ENCODE measurements at regions not wholly inside any gene's neighbourhood (a gene's known extent, or its start where the extent isn't known, plus 50 kb on each side); places are given as distances from the start of the nearest gene placed in this dataset.

DNA sequence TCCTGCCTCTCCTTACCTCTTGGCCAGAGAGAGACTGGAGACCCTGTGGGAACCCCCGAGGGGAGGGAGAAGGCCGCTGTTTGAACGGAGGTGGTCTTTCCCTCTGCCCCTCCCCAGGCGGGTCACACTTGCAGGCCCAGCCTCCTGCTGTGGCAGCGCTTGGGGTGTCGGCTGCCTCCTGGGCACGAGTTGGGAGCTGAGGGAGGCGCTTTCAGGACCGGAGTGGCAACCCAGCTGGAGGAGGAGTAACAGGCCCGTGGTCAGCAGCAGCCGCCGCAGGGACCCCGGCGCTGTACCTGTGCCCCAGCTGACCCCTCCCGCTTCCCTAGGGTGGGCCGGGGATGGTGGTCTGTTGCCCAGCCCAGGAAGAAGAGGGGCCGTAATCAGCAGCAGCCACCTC is 278.3 kb downstream of the SEC14L1 start:
- DNase-seq (no peak), ATAC-seq (no peak)

DNA sequence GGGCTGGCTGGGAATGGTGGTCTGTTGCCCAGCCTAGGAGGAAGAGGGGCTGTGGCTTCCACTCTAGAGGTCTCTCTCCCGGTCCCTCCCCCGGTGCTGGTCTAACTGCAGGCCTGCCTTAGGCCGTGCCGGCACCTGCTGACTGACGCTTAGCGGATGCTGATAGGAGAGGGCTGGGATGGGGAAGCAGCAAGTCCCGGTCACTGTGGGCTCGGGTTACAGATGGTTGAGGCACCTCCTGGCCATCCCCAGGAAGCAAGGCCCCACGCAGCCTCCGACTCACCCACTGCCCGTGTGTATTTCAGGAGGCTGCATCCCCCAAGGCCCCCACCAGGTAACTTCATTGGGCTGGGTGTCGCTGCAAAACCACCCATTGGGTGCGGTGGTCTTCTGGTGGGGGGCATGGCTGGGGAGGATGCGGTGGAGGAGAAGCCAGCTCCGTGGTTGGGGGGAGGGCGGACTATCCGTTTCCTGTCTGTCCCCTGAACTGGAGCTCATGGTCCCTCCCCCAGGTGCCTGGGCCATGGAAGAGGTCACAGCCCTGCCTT is 278.9 kb downstream of the SEC14L1 start:
- DNase-seq (peak; percentile 25), ATAC-seq (no peak)

DNA sequence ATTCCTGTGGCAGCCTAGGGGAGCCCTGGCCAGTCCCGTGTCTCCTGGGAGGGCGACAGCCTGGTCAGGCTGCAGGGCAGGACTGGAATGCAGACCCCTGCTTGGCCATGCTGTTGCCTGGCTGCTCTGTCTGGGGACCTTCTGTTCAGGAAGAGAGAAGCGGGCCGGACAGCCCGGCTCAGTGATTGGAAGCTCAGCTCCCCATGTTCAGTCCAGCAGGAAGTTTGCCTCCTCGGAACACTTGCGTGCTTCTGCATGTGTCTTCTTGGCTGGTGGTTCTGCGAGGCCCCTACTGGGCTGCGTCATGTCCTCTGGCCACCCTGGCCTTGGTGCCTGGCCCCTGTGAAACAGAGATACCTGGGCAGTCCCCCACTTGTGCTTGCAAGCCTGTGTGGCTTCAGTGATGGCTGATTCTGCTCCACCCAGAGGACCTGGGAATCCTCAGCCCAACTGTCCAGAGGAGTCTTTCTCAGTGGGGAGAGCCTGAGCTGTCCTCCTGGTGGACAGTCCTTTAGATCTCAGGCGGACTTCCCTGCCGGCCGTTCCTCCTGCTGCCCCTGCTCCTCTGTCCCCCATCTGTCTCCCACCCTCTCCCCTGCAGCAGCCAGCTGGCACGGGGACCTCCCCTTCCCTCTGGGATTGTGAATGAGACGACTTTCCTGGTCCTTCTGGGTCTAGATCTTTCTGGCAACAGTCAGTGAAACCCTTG is 279.5 kb downstream of the SEC14L1 start:
- ATAC-seq (no peak), DNase-seq (no peak)

DNA sequence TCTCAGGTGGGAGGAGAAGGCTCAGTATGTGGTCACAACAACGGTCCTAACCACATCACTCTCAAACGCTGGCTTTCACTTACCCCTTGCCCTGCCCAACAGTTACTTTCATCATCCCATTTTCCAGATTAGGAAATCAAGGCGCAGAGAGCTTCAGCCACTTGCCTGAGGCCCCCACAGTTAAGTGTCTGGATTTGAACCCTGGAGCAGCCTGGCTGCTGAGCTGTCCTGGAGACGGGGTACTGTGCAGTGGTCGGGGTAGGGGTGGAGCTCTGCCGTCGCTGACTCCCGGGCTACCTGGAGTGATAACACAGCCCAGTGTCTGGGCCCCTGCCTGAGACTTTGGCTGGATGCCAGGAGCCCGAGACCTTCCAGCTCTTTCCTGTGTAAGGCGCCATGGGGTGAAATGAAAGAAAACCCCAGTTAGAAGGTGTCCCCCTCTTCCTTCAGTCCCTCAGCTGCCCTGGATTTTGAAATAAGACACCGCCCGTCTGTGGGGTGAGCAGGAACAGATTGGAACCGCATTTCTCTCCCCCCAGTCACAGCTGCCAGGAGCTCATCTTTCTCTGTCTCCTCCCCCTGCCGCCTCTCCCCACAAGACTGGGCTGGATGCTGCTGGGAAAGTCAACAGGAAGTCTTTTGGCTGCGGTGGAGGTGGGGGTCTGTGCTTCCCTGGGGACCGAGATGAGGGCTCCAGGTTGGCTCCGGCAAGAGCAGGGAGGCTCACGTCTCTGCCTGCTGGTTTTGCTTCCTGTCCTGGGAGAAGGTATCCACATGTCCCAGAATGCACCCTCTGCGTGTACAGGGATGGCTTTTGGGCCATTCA is 280.2 kb downstream of the SEC14L1 start:
- DNase-seq (peak; percentile 63), ATAC-seq (peak; percentile 44)

DNA sequence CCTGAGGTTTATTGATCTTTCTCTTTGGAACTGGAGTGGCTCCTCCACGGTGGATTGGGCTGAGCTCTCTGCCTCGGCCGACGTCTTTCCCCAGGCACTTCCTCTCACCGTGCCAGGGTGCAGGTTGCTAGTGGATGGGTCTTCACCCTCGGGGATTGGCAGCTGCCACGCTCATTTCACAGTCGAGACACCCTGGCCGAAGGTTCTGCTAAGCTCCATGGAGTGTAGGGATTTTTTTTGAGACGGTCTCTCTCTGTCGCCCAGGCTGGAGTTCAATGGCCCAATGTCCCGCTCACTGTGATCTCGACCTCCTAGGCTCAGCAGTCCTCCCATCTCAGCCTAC is 280.8 kb downstream of the SEC14L1 start:
- peak; percentile 16 for DNase-seq
- no peak for ATAC-seq

DNA sequence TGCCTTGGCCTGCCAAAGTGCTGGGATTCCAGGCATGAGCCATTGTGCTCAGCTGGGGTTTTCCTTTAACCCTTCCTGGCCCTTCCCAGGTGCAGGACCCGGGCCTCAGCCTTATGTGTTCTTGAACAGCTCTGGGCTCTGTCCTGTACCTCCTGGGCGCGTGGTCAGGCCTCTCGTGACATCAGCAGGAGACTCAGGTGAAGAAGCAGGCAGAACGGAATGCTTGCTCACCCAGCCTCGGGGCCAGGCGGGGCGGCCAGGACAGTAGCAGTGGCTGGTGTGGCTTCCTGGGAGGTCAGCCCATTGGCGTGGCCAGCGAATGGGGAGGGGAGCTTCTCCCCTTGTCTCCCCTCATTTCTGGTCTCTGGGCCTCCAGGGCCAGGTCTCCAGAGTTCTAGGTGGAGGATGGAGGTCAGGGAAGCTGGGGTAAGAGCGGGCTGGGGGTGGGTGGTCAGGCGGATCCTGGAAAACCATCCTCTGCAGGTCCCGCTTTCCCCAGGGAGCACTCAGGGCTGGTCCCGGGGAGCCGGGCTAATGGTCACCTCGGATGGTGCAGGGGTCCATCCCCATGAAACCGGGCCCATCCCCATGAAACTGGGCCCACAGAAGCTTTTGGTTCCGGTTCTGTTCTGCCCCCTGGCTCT is 281.5 kb downstream of the SEC14L1 start:
- ATAC-seq, result no peak
- DNase-seq, result no peak

DNA sequence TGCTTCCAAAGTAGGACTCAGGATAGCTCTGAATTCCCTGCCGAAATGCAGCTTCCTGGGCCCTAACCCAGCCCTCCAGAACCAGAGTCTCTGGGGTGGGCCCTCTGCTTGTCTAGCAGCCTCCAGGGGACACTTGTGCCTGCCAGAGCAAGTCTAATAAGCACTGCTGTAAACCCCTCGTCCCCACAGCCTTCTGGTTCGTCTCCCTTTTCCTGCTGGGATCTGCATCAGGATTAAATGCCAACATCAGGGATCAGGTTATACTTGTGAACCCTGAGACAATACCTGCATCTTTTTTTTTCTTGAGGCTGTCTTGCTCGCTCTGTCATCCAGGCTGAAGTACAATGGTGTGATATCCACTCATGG is 282.0 kb downstream of the SEC14L1 start:
- DNase-seq (no peak), ATAC-seq (no peak)

DNA sequence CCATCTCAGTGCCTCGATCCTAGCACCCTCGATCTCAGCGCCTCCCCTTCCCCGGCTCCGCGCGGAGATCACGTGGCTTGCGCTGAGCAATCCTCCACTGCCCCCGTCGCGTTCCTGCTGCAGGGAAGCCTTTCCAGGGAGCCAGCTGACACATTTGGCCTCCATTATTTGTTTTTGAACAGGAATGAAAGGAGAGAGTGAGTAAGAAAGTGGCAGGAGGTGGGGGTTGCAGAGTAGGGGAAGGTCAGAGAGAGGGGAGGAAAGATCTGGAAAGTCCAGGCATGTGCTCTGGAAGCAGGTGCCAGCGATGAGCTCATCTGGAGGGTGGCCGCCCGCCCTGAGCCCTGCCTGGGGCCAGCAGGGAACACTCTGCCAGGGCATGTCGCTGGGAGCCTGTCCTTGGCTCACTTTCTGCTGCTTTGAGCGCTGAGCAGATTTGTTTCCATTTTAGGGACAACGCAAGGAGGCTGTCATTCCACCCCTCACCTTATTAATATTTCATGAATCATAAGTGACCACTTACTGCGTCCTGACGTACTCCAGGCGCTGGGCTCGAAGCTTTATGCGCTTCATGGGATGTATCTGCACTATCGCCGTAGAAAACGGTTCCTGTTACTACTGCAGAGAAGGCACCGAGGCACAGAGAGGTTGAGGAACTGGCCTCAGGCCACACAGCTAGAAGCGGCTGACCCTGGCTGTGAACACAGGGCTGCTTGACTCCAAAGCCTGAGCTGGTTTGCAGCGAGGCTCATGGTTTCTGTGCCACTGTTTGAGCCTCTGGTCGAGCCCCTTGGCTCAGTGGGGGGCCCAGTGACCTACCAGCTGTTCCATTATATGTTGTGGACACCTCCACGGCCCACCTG is 283.1 kb downstream of the SEC14L1 start:
- ATAC-seq, result no peak
- no peak for DNase-seq

DNA sequence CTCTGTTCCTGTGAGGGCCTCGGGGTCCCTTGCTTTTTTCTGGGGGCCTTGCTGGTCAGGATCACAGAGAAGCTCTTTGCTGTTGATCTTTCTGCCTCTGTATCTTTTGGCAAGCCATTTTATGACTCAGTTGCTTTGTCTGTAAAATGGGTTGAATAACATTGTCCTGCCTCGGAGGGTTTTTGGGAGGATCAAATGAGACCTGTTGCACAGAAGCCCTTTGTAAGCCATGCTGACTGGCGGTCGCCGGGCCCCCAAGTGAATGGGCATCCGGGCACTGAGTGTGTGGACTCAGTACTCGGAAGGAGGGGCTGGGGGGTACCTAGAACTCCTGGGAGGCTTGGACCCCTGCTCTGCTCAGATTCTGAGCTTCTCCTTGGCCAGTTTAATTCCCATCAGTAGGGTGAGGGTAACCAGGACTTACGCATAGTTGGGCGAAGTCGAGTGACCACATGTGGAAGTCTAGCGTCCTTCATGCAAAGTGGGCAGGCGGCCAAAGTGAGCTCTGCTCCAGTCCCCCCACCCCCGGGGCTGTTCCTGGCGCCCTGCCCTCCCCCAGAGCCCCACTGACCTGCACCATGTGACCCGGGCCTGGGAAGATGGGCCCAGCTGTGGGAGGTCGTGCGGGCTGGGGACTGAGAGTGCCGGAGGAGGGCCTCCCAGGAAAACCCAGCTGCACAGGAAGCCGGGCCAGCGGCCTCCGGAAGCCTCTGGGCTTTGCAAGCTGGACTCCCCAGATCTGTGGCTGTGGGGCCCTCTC is 284.0 kb downstream of the SEC14L1 start:
- no peak for ATAC-seq
- DNase-seq, result no peak

DNA sequence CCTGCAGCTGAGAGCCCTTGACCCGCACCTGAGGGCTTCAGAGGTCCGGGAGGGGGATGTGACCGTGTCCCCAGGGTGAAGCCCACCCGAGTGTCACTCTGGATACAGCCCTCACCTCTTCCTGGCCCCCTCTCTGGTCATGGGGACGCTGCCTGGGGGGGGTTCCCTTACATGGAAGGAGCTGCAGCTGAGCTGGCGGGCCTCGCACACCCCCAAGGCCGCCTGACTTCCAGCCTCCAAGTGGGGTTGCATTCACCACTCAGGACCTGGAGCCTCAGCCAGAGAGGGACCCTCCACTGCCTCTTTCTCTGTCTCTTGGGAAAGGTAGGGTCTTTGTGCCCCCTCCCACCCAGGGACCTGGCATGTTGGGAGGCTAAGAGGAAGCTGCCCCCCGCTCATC is 284.6 kb downstream of the SEC14L1 start:
- no peak for ATAC-seq
- DNase-seq, result no peak

DNA sequence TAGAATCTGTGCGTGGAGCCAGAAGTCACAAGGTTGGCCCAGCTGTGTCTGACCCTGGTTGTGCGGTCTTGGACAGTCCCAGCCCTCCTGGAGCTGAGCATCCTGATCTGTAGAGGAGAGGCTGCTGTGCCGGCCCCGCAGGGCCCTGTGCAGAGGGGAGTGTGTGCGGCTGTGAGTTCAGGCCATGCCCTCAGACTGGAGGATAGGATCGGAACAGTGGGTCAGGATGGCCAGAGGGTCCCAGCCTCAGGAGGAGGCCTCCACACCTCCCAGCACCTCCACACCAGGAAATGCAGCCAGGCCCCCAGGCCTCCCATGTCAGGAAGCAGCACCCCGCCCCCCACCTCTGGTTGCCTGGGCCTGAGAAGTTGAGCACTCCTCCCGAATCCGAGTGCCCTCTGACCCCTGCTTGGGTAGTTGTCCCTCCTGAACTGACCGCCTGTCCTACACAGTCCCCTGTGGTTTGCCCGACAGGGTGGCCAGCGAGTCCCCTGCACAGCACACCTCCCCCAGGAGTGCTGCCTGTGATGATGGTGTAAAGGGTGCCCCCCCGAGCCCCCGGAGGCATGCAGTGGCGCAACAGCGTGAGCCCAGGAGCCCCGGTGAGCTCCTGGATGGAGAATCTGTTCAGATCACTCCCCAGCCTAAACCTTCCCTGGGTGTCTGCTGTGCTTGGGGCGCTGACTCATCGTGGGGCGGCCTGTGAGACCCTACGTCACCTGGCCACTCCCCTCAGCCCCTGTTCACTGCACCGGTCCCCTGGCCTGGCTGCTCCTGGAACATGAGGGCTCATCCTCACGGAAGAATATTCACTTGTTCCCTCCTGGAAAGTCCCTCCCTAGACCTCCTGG is 285.2 kb downstream of the SEC14L1 start:
- peak; percentile 72 for DNase-seq
- peak; percentile 70 for ATAC-seq

DNA sequence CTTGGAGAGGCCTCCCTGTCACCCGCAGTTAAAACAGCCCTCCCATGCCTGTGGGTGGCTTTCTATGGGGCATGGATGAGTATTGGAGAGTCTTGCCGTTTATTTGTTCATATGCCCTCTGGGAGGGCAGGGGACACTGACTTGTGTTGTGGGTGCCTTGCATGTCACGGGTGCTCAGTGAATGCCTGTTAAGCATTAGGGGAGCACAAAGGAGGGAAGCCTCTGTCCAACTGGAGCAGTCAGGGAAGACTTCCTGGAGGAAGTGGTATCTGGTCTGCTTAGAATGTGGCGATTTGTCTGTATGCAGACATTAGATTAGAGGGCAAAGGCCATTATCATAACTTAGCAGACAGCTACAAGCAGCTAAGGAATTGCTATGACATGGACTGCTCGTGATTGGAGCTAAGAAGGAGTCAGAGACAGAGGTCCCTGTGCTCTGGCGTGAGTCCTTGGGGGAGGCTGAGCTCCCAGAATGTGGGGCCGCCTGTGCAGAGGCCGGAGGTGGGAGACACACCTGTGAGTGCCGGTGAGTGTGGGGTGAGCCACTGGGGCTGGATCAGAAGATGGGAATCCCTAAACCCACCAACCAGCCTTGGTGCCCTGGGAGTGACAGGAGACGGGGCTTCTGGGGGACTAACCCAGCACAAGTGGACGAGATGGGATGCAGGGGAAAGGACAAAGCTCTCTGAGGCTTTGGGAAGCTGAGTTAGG is 286.1 kb downstream of the SEC14L1 start:
- DNase-seq, result no peak
- ATAC-seq, result peak; percentile 3

DNA sequence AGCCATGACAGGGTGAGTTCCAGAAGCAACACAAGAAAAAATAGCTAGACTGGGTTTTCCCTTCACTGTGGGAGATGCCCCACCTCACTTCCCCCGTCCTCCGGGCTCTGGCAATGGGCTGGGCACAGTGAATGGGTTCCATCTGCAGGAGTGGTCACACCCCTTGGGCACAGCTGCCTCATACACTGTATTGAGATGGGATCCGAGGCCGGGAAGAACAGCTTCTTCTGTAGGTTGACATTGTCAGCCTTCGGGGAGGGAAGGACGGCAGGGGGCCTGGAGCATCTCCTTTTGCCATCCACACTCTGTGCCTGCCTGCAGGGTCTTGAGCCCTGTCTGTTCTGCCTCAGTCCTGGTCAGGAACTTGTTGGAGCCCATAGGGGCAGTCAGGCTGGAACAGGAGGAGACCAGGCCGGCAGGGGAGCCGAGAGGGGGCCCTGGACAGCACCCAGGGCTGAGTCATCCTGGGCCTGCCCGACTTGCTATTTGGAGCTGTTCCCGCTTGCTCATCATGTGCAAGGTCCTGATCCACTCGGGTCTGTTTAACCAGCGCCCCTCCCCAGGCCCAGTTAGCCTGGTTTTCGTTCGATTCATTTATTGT is 286.7 kb downstream of the SEC14L1 start:
- ATAC-seq (no peak), DNase-seq (no peak)

DNA sequence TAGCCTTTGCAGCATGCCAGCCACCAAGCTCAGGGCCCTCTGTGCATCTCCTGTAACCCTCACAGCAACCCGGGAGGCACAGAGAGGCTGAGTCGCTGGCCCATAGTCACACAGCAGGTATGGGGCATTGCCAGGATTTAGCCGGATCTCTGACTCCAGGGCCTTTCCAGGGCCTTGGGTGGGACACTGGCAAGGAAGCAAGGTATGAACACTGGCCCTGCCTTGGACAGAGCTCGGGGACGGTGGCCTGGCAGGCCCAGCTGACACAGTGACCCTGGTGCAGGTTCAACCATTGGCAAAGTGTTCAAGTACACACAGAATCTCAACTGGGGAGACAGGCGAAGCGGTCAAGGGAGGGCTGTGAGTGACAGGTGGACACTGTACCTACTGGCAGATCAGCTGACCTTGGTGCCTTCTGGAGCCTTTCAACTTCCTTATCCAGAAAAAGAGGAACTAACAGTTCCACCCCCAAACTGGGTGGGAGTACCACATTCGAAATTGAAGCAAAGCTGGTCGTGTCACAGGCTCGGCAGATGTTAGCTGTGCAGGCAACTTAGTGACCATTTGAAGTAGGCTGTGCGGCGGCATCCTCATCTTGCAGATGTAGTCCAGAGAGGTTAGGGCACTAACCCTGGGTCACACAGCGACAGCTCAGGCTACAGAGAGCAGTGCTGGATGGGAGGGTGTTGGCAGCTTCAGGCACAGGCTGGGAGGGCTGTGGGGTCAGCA is 287.4 kb downstream of the SEC14L1 start:
- ATAC-seq (no peak), DNase-seq (no peak)

DNA sequence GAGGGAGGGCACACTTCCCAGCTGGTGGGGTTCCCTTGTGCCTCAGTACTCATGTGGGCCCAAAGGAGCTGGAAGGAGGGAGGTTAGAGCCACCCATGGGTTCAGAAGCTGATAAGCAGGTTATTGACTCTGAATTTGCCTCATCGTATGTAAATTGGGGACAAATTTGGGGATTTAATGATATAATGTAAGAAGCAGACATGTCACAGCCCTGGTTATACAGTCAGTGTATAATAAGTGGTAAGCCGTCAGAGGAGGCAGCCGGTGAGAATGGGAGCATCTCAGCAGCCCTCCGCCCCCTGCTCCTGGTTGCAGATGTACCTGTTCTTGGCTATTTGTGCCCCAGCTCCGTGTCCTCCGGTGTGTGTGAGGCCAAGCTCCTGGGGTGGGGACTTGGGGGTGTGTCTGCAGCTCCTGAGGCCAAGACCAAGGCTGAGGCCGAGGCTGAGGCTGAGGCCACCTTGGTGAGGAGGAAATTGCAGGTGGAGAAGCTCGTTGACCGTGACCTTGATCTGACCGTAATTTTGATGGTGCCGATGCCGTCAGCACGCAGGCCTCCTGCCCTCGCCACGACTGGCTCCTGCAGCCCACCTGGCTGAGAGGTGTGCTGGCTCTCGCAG is 288.1 kb downstream of the SEC14L1 start:
- ATAC-seq (no peak), DNase-seq (no peak)

DNA sequence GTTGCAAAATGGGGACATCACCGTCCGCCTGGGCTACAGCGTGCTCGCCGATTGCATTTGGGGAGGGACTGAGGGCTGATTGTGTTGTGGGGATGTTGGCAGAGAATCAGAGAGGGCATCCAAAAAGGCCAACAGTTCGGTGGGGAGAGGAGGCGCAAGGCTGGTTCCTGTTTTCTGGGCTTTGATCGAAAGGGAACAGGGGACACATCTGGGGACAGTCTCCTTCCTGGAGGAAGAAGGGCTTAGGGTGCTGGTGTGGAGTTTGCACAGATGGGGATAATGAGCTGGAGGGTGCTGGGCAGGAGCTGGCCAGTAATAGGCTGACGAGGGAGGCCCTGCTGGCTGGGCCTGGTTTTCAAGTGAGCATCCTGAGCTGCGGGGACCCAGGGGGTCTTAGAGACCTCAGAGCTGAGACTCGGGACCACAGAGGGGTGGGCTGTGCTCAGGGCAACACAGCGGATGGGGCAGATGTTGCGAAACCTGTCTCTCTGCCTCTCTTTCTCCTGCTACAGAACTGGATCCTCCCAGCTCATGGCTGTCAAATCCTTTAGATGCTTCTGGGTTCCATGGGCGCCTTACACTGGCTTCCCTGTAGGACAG is 288.7 kb downstream of the SEC14L1 start:
- ATAC-seq (no peak), DNase-seq (no peak)

DNA sequence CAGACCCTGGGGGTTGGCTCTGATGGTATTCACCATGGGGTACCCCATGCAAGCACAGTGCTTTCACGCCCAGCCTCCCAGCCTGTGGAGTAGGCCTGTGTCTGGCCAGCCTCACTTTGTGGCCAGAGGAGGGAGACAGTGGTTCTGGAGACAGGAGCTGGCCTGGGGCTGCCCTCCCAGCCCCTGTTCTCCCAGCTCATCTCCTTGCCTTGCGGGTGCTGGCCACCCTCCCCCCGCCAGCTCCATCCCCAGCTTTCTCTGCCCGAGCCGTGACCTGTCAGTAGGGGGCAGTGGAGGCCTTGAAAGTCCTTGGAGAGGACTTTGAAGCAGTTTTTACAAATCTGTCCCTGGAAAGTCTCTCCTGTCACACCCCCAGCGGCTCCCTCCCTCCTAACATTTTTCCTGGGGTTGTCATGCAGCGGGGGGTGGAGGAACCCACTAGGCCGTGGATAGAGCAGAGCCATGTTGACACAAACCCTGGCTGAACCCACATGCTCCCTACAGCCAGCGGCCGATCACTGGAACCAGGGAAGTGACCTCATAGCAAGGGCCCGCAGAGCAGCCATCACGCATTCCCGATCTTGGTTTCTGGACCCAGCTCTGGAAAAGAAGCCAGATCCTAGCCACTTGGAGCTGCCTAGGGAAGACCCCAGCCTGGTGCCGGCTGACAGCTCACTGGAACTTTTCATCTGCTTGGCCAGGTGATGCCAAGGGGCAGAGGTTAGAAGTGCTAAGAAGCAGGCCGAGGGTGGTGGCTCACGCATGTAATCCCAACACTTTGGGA is 289.4 kb downstream of the SEC14L1 start:
- no peak for ATAC-seq
- peak; percentile 93 for DNase-seq

Measured in stimulated activated naive CD8-positive, alpha-beta T cell treated with anti-CD3 and anti-CD28 coated beads, Interleukin-15, Interleukin-2, amounts not matched to agents 100 U/mL and 50 U/mL, for 24 hours (primary cell).